GM18519 (cell line): ENCODE measurements at regions not wholly inside any gene's neighbourhood (a gene's known extent, or its start where the extent isn't known, plus 50 kb on each side); places are given as distances from the start of the nearest gene placed in this dataset.

Experiments used
- ATAC-seq: cut with Tn5 transposase; IDR thresholded peaks from one replicate; pipeline ENCODE4 v1.9.1; 2021; ENCODE audit warnings: mild to moderate bottlenecking, moderate library complexity; ENCODE audit not compliant: unreplicated experiment, low FRiP score

- ATAC-seq = no peak
These were observed 254.7 kb downstream of the IPO8 start for GRCh38 chr12:30440826-30441602.

DNA sequence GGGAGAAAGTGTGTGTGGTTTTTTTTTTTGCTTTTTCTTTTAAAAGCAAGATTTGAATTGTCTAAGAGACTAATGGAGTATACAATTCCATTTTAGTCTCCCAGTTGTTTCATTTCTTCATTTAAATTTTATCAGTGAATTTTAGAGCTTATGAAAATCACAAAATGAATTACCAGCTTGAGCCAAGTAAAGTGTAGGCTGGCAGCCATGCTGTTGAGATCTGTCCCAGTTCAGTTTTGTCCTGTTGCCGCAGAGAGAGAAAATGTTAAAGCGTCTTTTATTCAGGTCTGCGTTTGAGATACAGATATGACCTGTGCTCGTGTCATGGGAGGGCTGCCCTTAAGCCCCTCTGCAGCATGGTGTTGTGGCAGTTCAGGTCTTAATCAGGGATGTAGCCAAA lies 256.5 kb downstream of the IPO8 start:
- ATAC-seq = no peak

GRCh38 chr12:30438601-30439041 lies 257.0 kb downstream of the IPO8 start:
- no peak for ATAC-seq

DNA sequence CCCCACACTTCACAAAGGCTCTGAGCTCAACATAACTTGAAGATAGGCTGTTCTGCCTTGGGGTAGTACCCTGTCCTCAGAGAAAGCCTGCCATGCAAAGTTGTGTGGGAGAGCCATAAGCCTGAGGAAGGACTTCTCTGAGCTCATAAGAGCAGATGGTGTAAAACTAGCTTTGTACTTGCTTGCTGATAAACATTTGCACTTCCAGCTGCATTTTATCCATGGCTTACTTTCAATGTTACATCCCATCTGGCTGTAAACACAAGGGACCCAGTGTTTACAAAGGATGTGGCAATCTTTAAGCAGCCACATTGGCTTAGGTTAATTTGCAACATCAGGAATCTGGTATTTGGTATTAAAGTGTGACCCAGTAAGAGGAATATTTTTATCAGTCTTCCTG lies 258.1 kb downstream of the IPO8 start:
- ATAC-seq = no peak

DNA sequence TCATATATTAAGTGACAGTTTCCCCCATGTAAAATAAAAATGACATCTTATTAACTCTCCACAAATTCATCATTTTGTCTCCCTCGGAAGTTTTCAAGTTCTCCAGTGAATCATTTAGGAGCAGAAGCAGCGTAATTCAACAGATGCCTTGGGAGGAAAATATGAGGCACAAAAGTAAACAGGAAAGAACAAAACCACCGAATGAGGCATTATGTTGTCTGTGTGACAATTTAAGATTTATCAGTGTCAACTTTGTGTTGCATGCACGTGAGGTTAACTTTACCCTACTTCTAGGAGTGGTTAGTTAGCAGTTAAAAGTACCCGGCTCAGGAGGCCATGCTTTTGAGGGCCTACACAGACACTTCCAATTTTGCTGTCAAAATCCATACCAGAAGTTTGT lies 258.6 kb downstream of the IPO8 start:
- ATAC-seq = no peak

DNA sequence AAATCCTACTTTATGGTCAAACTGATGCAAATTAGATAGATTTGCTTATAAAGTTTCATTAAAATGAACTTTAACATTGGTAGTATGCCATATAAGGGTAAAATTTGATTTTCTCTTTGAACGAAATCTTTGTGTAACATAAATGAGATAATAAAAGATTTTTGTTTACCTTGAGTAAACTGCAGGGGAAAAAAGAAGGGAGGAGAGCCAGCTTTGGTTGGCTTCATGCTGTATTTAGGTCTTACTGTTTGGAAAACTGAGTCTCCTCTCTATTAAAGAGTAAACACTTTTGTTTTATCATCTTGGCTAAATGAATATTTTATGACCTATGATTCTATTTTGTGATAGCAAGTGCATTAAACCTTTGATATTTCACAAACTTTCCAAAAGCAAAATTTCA lies 267.6 kb downstream of the IPO8 start:
- no peak for ATAC-seq

DNA sequence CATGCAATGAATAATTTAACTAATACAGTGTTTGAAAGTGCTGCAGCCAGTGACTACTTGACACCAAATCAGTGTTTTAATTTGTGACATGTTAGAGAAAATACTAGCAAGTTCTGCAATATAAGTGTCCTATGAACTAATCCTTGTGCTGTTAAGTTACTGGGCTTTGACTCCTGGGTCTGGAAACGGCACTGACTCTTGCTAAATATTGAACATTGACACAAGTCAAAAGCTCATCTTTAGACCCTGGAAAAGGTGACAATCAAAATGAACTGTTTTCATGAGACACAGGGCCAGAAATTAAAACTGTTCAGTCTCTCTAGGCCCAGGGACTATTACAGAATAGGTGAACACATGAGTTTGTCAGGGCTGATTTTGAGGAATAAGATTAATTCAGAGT lies 268.1 kb downstream of the IPO8 start:
- ATAC-seq = no peak

- no peak for ATAC-seq
These were observed 270.2 kb downstream of the IPO8 start for GRCh38 chr12:30425445-30425844.

GRCh38 chr12:30423330-30423729 lies 272.3 kb downstream of the IPO8 start:
- ATAC-seq = no peak

- ATAC-seq = no peak
These were observed 272.8 kb downstream of the IPO8 start for GRCh38 chr12:30422844-30423243.

GRCh38 chr12:30420561-30420960 lies 275.1 kb downstream of the IPO8 start:
- no peak for ATAC-seq

GRCh38 chr12:30417697-30418231 lies 277.9 kb downstream of the IPO8 start:
- ATAC-seq = no peak

DNA sequence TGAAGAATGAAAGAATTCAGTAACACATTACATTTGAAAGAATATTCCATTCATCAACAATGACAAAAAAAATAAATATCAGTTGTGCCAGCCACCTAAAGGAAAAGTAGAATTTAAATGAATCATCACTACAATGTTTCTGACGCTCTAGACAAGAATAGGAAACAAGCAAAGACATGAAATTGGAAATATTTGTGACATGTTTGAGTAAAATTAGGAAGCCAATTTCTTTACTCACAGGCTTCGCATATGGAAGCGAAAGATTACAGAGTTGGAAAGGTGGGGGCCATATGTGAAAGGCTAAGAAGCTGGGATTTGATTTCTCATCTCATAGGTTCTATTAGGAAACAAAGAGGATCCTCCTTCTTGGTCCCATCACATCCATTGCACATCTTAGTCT lies 279.0 kb downstream of the IPO8 start:
- no peak for ATAC-seq

DNA sequence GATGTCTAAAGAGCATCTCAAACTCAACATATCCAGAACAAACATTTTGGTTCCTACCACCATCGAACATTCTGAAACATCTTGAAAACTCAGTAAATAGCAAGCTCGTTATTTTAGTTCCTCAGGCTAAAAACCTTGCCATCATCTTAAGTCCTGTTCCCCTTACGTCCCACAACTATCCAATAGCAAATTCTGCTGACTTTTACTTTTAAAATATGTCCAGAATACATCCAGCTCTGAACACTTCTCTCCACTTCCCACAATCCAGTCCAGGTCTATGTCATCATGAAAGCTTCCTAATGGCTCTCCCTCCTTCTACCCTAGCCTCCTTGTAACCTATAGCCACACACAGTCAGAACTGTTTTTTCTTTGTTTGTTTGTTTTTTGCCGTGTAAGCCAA lies 279.9 kb downstream of the IPO8 start:
- no peak for ATAC-seq

DNA sequence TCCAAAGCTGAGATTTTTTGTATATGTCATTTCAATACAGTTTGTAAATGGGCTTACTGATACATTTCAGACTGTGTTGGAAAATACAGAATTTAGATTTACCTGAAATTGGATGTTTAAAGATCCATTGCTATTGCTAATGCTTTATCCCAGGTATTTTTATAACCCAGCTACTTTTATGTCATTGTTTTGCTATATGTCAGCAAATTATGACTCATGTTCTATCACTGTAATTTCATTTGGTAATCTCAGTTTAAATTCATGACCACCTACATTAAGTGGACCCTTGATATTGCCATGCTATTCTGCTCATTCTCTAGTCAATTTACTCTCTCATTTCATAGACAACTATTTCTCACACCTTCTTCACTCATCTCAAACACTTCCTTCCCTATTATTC lies 281.2 kb downstream of the IPO8 start:
- ATAC-seq = no peak

- ATAC-seq = no peak
These were observed 295.3 kb downstream of the IPO8 start for GRCh38 chr12:30400349-30400748.

DNA sequence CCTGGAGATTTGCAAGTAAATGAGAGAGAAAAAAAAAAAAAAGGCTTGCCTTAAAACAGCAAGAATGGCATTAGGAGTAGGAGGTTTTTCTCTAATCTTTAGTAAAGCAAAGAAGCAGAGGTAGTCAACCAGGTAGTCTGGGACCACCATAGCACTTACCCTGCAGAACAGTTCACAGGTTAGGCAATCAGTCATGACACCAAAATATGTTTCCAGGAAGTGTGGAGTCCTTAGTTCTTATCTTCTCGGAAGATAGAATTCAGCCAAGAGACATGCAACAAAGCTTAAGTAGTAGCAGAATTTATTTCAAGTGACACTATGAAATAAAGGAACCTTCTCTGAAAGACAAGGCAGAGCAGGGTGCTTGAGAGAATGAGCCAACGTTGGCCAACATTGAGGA lies 295.8 kb downstream of the IPO8 start:
- no peak for ATAC-seq

- ATAC-seq = no peak
These were observed 299.1 kb downstream of the IPO8 start for GRCh38 chr12:30396576-30396975.

GRCh38 chr12:30395190-30395589 lies 300.5 kb downstream of the IPO8 start:
- ATAC-seq = no peak

DNA sequence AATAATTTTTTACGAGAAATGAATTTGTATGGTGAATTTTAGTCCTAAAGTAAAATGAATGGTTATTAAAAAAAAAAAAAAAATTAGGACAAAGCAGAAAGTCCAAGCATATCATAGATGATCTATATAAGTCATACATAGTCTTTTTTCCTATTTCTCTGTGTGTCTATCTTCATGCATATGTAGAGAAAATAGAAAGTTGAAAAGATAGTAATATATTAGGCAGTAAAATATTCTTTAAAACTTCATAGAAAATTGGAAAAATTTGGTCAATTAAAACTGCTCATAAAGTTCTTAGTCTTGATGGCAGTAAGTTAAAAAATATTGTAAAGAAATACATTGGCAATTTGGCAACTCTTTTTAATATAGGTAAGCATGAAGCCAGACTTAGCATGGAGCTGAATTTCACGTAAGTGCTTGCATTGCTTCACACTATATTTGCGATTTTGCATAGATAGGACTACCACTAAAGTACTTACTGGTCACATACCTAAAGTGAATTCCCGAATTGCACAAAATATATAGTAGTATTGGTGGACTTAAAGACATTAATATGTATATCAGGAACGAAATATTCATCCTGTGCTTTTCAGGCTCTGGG lies 303.8 kb downstream of the IPO8 start:
- no peak for ATAC-seq

- no peak for ATAC-seq
These were observed 310.0 kb downstream of the IPO8 start for GRCh38 chr12:30385706-30386105.

DNA sequence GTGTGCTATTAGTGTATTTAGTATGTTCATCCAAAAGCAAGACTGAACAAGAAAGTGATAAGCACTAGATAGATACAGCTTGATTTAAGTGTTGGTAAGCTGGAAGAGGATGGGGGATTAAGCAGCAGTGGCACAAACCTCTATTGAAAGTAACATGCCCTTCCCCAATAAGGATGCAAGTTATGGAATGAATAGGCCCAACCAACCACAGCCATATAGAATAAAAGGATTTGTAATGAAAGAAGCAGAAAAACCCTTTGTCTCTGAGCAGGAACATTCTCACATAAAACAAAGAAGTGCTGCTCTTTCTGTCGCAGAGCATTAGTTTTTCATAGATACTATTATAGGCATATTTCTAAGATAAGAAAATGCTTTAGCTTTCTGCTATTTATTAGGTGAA lies 310.7 kb downstream of the IPO8 start:
- no peak for ATAC-seq
